ENCODE measurements at regions not wholly inside any gene's neighbourhood (a gene's known extent, or its start where the extent isn't known, plus 50 kb on each side); places are given as distances from the start of the nearest gene placed in this dataset.

DNA sequence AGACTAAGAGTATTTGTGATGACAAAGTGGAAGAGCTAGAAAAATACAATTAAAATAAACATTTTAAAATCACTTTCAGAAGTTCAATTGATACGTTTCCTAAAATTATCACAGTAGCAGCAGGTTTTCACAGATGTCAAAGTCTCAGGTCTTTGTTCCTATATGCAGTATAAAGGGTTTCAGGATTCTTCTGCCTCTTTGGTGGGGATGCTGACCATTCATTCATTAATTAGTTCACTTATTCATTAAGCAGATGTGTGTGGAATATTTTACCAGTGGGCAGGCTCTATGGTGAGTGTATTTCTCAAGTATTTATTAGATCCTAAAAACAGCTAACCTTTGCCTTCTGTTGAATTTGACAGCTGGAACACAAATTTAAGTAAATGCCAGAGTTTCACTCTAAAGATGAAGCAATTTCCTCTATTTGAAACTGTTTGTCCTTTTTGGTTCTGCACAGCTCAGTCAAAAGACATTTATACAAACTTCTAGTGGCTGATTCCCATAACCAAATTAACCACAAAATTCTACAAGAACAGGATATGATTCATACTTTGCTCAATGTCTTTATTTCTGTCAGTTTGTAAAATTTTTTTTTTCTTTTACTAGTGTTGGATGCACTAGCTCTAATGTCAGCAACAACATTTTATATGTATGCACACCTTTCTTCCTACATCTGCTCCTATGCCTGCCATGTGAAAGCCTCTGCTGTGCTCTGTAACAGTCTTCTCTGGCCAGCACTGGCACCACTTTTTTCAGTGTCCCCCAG lies 75.9 kb upstream of the PRR16 start:
- DNase-seq (ENCODE audit: extremely low spot score, unreplicated experiment) = no peak
- TF ChIP-seq, protein P1, sequence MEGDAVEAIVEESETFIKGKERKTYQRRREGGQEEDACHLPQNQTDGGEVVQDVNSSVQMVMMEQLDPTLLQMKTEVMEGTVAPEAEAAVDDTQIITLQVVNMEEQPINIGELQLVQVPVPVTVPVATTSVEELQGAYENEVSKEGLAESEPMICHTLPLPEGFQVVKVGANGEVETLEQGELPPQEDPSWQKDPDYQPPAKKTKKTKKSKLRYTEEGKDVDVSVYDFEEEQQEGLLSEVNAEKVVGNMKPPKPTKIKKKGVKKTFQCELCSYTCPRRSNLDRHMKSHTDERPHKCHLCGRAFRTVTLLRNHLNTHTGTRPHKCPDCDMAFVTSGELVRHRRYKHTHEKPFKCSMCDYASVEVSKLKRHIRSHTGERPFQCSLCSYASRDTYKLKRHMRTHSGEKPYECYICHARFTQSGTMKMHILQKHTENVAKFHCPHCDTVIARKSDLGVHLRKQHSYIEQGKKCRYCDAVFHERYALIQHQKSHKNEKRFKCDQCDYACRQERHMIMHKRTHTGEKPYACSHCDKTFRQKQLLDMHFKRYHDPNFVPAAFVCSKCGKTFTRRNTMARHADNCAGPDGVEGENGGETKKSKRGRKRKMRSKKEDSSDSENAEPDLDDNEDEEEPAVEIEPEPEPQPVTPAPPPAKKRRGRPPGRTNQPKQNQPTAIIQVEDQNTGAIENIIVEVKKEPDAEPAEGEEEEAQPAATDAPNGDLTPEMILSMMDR (IDR thresholded peaks at IDR 0.05) = no peak
- Mint-ChIP-seq H3K36me3 (ENCODE audit: unreplicated experiment) (no peaks in the 10 kb centered on the region), H3K27ac (ENCODE audit: unreplicated experiment) (peak overlapping the region; percentile 83), H3K9me3 (ENCODE audit: unreplicated experiment) (no peaks in the 10 kb centered on the region), H3K4me1 (ENCODE audit: unreplicated experiment) (peaks cover 29% of the 10 kb centered on the region), H3K4me3 (ENCODE audit: unreplicated experiment) (no peak overlapping the region), H3K27me3 (ENCODE audit: unreplicated experiment) (no peaks in the 10 kb centered on the region)

GRCh38 chr5:120394259-120394658 lies 69.8 kb upstream of the PRR16 start:
- H3K9me3 Mint-ChIP-seq (ENCODE audit: unreplicated experiment) = peaks cover 5% of the 10 kb centered on the region
- peaks cover 11% of the 10 kb centered on the region for H3K4me1 Mint-ChIP-seq (ENCODE audit: unreplicated experiment)
- no peak overlapping the region for H3K27ac Mint-ChIP-seq (ENCODE audit: unreplicated experiment)
- H3K4me3 Mint-ChIP-seq (ENCODE audit: unreplicated experiment) = no peak overlapping the region
- TF ChIP-seq, protein P1 (IDR thresholded peaks at IDR 0.05) = no peak
- no peaks in the 10 kb centered on the region for H3K27me3 Mint-ChIP-seq (ENCODE audit: unreplicated experiment)
- no peak for DNase-seq (ENCODE audit: extremely low spot score, unreplicated experiment)
- no peaks in the 10 kb centered on the region for H3K36me3 Mint-ChIP-seq (ENCODE audit: unreplicated experiment)

DNA sequence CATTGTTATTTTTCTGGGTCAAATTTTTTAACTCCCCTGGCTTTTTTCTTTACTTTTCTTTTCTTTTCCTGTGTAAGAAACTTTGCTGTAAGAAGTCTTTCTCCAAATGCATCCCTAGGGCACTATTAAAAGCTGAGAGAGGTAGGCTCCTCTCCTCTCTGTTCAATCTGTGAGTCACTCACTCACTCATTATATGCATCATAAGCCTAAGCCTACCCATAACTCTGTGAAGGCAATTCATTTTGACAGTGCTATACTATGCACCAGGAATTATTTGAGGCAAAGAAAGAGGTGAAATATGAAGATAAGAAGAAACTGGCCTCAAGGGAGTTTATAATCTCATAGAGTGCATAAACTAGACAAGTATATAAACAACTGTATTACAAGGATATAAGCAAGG lies 67.9 kb upstream of the PRR16 start:
- H3K9me3 Mint-ChIP-seq (ENCODE audit: unreplicated experiment) = peaks cover 14% of the 10 kb centered on the region
- peaks cover 10% of the 10 kb centered on the region for H3K4me1 Mint-ChIP-seq (ENCODE audit: unreplicated experiment)
- no peaks in the 10 kb centered on the region for H3K36me3 Mint-ChIP-seq (ENCODE audit: unreplicated experiment)
- no peaks in the 10 kb centered on the region for H3K27me3 Mint-ChIP-seq (ENCODE audit: unreplicated experiment)
- H3K4me3 Mint-ChIP-seq (ENCODE audit: unreplicated experiment) = no peak overlapping the region
- peak overlapping the region; percentile 24 for H3K27ac Mint-ChIP-seq (ENCODE audit: unreplicated experiment)
- TF ChIP-seq, protein P1 (IDR thresholded peaks at IDR 0.05) = no peak
- DNase-seq (ENCODE audit: extremely low spot score, unreplicated experiment) = no peak

DNA sequence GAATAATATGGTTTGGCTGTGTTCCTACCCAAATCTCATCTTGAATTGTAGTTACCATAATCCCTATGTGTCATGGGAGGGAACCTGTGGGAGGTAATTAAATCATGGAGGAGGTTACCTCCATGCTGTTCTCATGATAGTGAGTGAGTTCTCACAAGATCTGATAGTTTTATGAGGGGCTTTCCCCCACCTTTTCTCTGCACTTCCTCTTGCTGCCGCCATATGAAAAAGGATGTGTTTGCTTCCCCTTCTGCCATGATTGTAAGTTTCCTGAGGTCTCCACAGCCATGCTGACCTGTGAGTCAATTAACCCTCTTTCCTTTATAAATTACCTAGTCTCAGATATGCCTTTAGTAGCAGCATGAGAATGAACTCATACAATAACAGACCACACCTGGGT lies 63.7 kb upstream of the PRR16 start:
- Mint-ChIP-seq H3K36me3 (ENCODE audit: unreplicated experiment) (no peaks in the 10 kb centered on the region), H3K4me1 (ENCODE audit: unreplicated experiment) (peaks cover 12% of the 10 kb centered on the region), H3K27me3 (ENCODE audit: unreplicated experiment) (no peaks in the 10 kb centered on the region), H3K27ac (ENCODE audit: unreplicated experiment) (no peak overlapping the region), H3K4me3 (ENCODE audit: unreplicated experiment) (no peak overlapping the region), H3K9me3 (ENCODE audit: unreplicated experiment) (peaks cover 14% of the 10 kb centered on the region)
- DNase-seq (ENCODE audit: extremely low spot score, unreplicated experiment) = no peak
- TF ChIP-seq, protein P1 (IDR thresholded peaks at IDR 0.05) = no peak

- no peaks in the 10 kb centered on the region for H3K36me3 Mint-ChIP-seq (ENCODE audit: unreplicated experiment)
- no peaks in the 10 kb centered on the region for H3K27me3 Mint-ChIP-seq (ENCODE audit: unreplicated experiment)
- TF ChIP-seq, protein P1 (IDR thresholded peaks at IDR 0.05) = no peak
- no peak for DNase-seq (ENCODE audit: extremely low spot score, unreplicated experiment)
- no peak overlapping the region for H3K4me3 Mint-ChIP-seq (ENCODE audit: unreplicated experiment)
- H3K4me1 Mint-ChIP-seq (ENCODE audit: unreplicated experiment) = peaks cover 18% of the 10 kb centered on the region
- no peak overlapping the region for H3K27ac Mint-ChIP-seq (ENCODE audit: unreplicated experiment)
- H3K9me3 Mint-ChIP-seq (ENCODE audit: unreplicated experiment) = peaks cover 14% of the 10 kb centered on the region
Measured at GRCh38 chr5:120402606-120403005, 61.5 kb upstream of the PRR16 start.

Data from osteocyte (in vitro differentiated cells).